ENCODE measurements at regions not wholly inside any gene's neighbourhood (a gene's known extent, or its start where the extent isn't known, plus 50 kb on each side); places are given as distances from the start of the nearest gene placed in this dataset.
"Not testable (repeated sequence)": the region's sequence is repeated elsewhere in the genome, so short reads cannot be mapped to it uniquely, and the experiment has no call there.

DNA sequence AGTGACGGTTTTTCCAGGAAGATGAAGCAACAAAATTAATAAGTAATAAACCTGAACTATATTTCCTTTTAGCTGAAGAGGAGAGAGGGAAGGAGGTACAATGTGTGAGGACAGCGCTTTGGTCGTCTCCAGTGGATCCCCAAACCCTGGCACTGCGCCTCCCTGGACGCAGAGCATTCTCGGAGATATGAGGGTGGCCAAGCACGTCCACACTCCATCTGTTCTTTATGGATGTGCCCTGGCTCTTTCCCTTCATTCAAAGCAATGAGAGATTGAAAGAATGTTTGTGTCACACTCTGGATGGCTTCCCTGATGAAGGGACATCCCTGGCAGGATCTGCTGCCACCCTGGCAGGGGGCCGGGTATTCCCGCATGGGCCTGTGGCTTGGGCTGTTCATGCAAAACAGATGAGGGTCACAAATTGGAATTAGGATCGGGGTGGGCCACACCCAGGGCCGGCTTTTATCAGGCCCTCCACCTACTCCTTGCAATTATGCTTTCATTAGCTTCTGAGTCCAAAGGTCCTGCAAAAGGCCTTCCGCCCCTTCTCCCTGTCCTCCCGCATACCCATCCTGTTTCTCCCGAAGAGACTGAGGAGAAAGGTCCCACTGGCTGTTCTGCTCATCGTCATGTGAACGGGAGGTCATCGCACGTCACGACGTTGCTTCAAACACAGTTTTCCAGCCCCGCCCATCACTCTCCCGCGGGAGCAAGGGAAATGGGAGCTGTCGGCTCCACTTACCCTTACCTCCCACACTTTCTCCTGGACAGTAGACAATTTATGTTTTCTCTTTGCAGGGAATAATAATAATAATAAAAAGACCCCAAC lies 286.1 kb upstream of the IRX4 start:
- ATAC-seq (no peak), DNase-seq (no peak)

DNA sequence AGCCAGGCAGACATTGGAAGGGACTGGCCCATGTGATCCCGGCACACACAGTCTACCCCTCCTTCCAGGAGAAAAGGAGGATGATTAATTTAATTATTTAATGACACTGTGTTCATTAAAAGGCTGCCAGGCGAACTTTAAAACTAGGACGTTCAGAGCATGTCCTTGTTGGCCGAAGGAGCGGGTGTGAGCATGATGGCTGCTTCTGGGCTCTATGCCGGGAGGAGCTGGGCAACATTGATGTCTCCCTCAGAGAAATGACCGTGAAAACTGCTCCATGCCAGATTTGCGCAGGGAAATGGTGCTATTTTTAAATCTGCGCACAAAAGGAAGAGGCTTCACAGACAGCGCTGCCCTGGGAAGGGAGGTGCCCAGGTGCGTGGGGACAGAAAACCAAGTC lies 284.9 kb upstream of the IRX4 start:
- DNase-seq (no peak), ATAC-seq (no peak)

- no peak for DNase-seq
- no peak for ATAC-seq
These were observed 284.3 kb upstream of the IRX4 start for GRCh38 chr5:2166979-2167377.

GRCh38 chr5:2166306-2166978 lies 283.7 kb upstream of the IRX4 start:
- DNase-seq (no peak), ATAC-seq (no peak)

DNA sequence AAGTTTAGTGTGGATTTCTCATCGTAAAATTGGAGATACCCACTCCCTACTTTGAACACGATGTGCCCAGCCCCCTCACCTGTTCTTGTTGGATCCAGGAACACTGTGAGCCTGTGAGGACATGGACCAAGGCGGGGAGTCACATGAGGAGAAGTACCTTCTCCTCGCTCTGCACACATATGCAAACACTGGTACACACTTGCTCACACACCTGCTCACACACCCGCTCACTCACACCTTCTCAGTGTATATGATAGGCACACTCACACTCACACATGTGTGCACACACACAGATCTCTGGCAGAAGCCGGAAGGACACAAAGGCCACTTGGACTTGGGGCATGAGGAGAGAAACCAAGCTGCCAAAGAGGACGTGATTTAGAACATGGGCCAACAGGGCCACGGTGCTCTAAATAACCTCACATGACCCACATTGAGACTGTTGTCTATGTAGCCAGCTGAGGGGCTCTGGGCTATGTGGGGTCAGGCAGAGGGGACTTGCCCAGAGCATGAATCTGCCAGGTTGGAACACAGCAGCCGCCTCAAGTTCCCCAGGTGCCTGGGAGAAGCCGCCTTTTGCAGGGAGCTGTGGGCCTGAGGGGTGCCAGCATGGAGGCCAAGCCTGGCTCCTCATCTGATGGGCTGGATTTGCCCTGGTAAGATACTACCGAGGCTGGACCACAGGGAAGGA lies 283.0 kb upstream of the IRX4 start:
- DNase-seq = no peak

DNA sequence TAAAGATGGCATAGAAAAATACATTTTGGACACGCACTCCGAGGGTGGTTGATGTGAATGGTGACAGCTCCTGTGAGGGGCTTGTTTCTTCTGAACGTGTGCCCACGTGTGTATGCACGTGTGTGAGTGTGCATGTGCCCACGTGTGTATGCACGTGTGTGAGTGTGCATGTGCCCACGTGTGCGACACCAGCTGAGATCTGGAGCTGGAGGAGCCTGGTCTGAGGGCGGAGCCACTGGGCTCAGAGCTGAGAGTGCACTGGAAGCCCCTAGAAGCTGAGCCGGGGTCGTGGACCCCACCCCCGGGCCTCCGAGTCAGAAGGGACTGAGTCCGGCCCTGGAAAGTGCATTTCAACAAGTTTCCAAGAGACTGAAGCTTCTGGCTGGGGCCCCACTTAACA lies 282.5 kb upstream of the IRX4 start:
- ATAC-seq = no peak
- DNase-seq = no peak

More for the DNA sequence above, 283.0 kb upstream of the IRX4 start:
- no peak for ATAC-seq

GRCh38 chr5:2164586-2164985 lies 281.9 kb upstream of the IRX4 start:
- DNase-seq = no peak

GRCh38 chr5:2163940-2164490 lies 281.3 kb upstream of the IRX4 start:
- no peak for ATAC-seq
- DNase-seq = no peak

More at GRCh38 chr5:2164586-2164985, 281.9 kb upstream of the IRX4 start:
- no peak for ATAC-seq

GRCh38 chr5:2163060-2163856 lies 280.5 kb upstream of the IRX4 start:
- no peak for DNase-seq

DNA sequence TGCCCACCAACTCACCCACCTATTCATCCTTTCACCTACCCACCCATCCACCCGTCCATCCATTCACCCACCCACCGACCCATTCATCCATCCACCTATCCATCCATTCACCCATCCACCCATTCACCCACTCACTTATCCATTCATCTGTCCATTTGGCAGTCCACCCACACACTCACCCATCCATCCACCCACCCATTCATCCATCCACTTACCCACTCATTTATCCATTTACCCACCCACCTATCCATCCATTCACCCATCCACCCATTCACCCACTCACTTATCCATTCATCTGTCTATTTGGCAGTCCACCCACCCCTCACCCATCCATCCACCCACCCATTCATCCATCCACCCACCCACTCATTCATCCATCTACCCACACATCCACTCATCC lies 278.1 kb upstream of the IRX4 start:
- ATAC-seq (no peak), DNase-seq (no peak)

More at GRCh38 chr5:2163060-2163856, 280.5 kb upstream of the IRX4 start:
- no peak for ATAC-seq

- no peak for ATAC-seq
- DNase-seq = no peak
These were observed 276.0 kb upstream of the IRX4 start for GRCh38 chr5:2158767-2159166.

- DNase-seq (no peak), ATAC-seq (no peak)
These were observed 275.4 kb upstream of the IRX4 start for GRCh38 chr5:2158109-2158508.

DNA sequence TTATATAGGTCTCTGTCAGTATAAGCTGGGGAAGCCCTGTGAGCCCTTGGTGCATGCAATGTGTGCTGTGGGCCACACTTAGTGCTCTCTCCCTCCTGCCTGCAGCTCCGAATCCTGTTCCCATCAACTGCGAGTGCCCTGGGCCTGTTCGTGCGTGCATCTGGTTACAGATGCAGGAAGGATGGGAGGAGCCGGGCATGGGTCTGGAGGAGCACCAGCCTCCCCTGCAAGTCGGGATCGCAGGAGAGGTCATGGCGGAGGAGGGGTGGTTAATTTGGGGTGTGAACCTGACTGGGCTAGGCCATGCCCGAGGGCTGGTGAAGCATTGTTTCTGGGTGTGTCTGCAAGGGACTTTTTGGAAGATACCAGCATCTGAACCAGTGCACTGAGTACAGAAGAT lies 274.6 kb upstream of the IRX4 start:
- DNase-seq = no peak
- ATAC-seq = no peak

GRCh38 chr5:2156358-2157059 lies 273.8 kb upstream of the IRX4 start:
- no peak for DNase-seq
- no peak for ATAC-seq

DNA sequence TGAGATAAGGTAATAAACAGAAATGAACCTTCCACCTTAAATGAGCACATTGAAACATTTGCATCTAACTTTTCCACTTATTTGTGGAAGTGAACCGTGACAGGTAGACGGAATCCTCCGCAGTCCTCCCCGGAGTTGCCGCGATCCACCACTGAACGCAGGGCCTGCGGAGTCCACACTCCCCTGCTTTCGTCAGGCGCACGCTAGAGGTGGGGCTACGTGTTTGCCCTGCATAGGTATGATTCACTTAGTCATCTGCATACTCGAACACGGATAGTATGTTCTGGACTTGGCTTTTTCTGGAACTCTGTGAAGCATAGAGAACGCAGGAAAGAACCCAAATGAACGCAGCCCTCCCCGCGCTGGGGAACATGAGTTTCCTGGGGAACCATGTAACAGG lies 272.8 kb upstream of the IRX4 start:
- DNase-seq (no peak), ATAC-seq (no peak)

DNA sequence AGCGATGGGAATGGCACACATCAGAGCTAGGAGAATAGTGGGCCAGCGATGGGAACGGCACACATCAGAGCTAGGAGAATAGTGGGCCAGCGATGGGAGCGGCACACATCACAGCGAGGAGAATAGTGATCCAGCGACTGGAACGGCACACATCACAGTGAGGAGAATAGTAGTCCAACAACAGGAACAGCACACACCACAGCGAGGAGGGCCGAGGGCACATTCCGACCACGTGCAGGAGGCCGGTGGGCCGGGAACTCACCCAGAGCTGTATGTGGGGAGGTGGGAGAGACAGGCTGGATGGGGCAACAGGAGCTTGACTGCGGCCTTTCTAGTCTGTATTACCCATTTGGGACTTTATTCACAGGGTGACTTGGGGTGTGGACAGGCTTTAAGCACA lies 271.1 kb upstream of the IRX4 start:
- DNase-seq (no peak), ATAC-seq (no peak)

DNA sequence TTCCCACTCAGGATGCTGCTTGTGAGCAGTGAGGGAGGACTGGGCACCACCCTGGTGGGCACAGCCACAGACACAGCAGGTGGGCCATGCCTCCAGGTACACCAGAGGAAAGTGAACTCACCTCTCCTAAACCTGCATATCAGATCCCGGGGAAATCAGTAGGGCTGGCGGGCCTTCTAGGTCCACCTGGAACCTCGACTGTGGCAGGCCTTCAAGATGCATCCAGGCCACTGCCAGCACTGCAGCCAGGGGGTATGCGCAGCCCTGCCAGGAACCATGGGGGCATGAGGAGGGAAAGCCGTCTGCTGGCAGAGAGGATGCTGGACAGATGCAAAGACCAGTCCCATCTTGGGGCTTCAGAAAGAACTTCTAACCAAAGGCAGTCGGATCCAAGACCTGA lies 270.6 kb upstream of the IRX4 start:
- ATAC-seq = no peak

DNA sequence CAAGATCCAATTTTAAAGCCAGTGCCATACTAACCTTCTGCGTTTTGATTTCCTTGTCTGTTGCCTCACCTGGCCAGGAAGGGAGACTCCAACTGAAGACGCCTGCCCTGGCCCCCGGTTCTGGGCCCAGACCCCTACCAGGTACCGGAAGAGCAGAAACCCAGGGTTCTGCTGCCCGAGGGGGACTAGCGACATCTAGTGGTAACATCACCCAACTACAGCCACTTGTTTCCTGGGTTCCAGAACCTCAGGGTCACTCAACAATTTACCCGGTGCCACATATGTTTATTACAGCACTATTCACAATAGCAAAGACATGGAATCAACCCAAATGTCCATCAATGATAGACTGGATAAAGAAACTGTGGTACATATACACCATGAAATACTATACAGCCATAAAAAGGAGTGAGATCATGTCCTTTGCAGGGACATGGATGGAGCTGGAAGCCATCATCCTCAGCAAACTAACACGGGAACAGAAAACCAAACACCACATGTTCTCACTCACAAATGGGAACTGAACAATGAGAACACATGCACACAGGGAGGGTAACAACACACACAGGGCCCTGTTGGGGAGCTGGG lies 268.7 kb upstream of the IRX4 start:
- peak; percentile 16 for DNase-seq
- not testable (repeated sequence) for ATAC-seq

More for the DNA sequence above, 270.6 kb upstream of the IRX4 start:
- no peak for DNase-seq

GRCh38 chr5:2149195-2149539 lies 266.4 kb upstream of the IRX4 start:
- no peak for DNase-seq
- ATAC-seq = peak; percentile 17

GRCh38 chr5:2148312-2149194 lies 265.8 kb upstream of the IRX4 start:
- no peak for ATAC-seq
- no peak for DNase-seq
